Stimulated activated CD4-positive, alpha-beta T cell treated with anti-CD3 and anti-CD28 coated beads, TNF-alpha, amount 100 ng/mL, for 1 hour (primary cell): ENCODE measurements at regions not wholly inside any gene's neighbourhood (a gene's known extent, or its start where the extent isn't known, plus 50 kb on each side); places are given as distances from the start of the nearest gene placed in this dataset.

ENCODE experiments used
- DNase-seq, 3 donors: peaks; one replicate each; pipeline ENCODE4 v3.0.0-alpha.2; 2020; ENCODE audit warnings: low read depth in 3 of 3, low spot score in 1 of 3

GRCh38 chr2:104584393-104584792, 269.5 kb upstream of the POU3F3 start:
- no peak for DNase-seq

- DNase-seq = no peak
Observed at GRCh38 chr2:104595576-104595975, 258.3 kb upstream of the POU3F3 start.

- DNase-seq = no peak
Observed at GRCh38 chr2:104597942-104598341, 256.0 kb upstream of the POU3F3 start.

DNA sequence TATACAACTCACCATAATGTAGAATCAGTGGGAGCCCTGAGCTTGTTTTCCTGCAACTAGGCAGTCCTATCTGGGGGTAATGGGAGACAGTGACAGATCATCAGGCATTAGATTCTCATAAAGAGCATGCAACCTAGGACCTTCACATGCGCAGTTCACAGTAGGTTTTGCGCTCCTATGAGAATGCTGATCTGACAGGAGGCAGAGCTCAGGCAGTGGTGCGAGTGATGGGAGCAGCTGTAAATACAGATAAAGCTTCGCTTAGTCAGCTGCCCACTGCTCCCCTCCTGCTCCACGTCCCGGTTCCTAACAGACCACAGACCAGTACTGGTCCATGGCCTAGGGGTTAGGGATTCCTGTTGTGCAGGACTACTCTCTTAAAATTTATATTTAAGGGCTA, 255.3 kb upstream of the POU3F3 start:
- DNase-seq = no peak

GRCh38 chr2:104599787-104600510, 254.0 kb upstream of the POU3F3 start:
- DNase-seq = no peak

GRCh38 chr2:104606056-104606455, 247.9 kb upstream of the POU3F3 start:
- no peak for DNase-seq

GRCh38 chr2:104616856-104617255, 237.1 kb upstream of the POU3F3 start:
- DNase-seq = no peak

- no peak for DNase-seq
Observed at GRCh38 chr2:104620801-104621200, 233.1 kb upstream of the POU3F3 start.

- DNase-seq = no peak
Observed at GRCh38 chr2:104635608-104636007, 218.3 kb upstream of the POU3F3 start.

- DNase-seq = no peak
Observed at GRCh38 chr2:104638190-104638858, 215.6 kb upstream of the POU3F3 start.

- DNase-seq = no peak
Observed at GRCh38 chr2:104638859-104639202, 215.1 kb upstream of the POU3F3 start.

GRCh38 chr2:104641786-104642185, 212.1 kb upstream of the POU3F3 start:
- no peak for DNase-seq

DNA sequence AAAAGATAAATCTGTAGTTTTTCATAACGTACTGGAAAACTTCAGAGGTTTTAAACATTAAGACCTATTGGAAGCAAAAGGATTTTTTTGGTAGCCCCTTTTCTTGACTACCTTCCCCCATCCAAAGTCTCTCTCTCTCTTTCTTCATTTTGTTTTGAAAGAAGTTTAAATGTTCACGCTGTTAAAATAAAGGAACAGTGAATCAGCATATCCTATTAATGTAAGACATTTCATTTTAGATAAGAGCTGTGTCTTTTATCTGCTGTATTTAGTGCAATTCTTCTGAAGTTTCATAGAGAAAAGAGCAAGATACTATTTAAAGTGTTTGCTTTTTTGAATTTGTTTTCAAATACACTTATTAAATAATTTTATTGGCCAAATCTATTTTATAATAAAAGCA, 205.5 kb upstream of the POU3F3 start:
- DNase-seq = no peak

DNA sequence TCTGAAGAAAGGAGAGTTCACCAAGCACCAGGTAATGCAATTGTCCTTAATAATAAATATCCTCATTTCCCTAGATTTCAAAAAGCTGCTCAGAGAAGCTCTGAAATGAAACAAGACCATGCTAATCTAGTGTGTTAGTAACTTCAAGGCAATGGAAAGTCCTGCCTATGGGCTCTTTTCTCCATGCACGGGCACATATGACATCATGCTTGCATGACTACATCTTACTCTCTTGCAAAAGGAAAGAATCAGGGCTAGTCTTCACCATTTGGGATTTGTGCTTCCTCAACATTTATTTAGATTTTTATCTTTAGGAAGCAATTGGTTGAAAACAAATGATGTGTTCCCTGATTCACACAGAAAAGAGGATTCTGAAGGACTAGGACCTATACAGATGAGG, 204.0 kb upstream of the POU3F3 start:
- DNase-seq = no peak

DNA sequence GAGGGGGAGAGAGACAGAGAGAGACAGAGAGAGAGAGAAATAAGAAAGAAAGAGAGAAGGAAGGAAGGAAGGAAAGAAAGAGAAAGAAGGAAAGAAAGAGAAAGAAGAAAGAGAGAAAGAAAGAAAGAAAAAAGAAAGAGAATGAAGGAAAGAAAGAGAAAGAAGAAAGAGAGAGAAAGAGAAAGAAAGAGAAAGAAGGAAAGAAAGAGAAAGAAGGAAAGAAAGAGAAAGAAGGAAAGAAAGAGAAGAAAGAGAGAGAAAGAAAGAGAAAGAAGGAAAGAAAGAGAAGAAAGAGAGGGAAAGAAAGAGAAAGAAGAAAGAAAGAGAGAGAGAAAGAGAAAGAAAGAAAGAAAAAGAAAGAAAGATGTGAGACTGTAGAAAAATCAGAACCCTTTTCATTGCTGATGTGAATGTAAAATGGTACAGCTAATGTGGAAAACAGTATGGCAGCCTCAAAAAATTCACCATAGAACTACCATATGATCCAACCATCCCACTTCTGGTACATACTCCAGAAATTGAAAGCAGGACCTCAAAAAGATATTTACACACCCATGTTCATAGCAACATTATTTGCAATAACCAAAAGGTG, 203.4 kb upstream of the POU3F3 start:
- no peak for DNase-seq

- no peak for DNase-seq
Observed at GRCh38 chr2:104654811-104655210, 199.1 kb upstream of the POU3F3 start.

DNA sequence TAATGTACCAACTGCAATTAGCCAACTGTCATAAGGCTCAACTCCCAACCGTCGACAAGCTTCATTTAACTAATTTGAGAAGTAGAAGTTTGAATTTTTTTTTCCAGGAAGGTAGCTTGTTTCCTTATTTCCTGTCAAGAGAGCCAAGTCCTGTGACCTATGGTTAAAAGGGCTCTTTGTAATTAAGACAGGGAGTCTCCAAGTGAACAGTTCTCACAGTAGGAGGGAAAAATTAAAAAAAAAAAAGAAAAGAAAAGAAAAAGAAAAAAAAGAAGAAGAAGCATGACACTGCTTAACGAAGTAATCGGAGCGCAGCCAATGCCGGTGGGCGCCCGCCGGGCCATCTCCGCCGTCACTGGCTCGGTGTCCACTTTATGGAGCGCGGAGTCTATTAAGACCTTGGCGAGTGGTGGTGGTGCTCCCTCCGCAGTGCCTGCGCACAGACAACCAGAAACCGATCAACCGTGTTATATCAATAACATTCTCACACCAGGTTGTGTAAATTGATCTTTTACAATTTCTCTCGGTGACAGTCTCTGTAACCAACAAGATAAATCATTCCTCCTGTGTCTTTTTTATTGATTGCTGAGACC, 197.2 kb upstream of the POU3F3 start:
- no peak for DNase-seq

GRCh38 chr2:104658144-104658835, 195.6 kb upstream of the POU3F3 start:
- DNase-seq = no peak

DNA sequence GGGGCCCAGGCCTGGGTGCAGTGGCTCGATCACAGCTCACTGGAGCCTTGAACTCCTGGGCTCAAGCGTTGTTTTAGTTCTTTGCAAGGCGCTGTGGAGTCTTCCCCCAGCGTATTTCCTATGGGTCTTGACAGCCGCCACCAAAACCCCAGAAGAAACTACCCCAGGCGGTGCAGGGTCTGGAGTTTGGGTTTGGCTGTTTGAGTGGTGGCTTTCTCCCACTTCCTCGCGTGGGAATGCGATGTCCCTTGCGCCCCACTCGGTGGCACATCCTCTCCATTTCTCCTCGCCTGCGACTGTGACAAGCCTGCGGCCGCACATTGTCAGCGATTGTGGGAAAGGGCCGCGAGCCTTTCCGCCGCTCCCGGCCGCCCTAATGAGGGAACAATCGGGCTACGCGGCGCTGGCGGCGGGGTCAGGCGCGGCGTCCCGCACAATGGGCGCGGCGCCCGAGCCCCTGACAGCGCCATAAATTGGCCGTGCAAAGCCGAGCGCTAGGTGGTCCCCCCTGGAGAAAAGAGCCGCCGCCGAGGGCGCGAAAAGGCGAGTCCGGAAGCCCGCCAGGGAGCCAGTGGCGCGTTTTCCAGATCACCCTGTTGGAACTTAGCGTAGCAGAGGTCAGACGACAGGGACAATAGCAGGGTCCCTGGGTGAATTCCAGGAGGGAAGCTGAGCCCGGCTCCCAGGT, 194.9 kb upstream of the POU3F3 start:
- DNase-seq = no peak

DNA sequence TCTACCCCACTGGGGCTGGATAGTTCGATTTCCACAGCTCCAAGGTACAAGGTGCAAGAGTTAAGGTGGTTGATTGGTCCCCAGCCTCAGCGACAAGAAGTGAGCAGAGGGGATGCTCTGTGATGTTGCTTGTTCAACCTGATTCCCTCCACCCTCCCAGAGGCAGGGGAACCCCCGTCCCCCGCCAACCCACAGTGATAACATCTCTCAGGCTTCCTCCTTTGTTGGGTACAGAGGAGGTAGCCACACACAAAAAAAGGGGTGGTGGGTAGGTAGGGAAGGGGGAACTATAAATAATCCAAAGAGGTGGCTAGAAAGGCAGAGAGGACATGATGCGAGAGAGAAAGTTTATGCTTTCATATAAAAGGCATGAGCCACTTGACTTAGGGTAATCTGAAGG, 192.9 kb upstream of the POU3F3 start:
- no peak for DNase-seq

DNA sequence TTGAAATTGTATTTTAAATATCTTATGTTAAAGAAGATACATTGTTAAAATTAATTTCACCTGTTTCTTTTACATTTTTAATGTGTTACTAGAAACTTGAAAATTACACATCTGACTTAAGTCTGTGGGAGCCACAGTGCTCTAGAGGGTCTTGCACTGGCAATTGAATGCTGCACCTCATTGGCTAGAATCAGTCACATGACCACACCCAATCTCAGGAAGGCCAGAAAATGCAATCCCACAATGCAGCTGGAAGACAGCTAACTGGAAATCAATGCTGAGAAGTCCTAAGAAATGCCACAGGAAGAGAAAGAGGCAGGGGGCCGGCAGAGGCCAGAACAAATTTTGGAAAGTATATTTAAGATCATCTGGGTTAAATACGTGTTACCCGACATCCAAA, 189.2 kb upstream of the POU3F3 start:
- DNase-seq = no peak
